NCI-H345 (cell line): ENCODE measurements at regions not wholly inside any gene's neighbourhood (a gene's known extent, or its start where the extent isn't known, plus 50 kb on each side); places are given as distances from the start of the nearest gene placed in this dataset.
"Not testable (repeated sequence)": the region's sequence is repeated elsewhere in the genome, so short reads cannot be mapped to it uniquely, and the experiment has no call there.

Experiments
- DNase-seq: peaks from one replicate; lab custom pipeline; 2025; lab: John Stamatoyannopoulos, UW

GRCh38 chr3:191869738-191870415, 408.9 kb downstream of the PYDC2 start:
- DNase-seq = no peak

- DNase-seq = no peak
These were observed 412.8 kb downstream of the PYDC2 start for GRCh38 chr3:191873736-191874135.

- DNase-seq = no peak
These were observed 421.3 kb downstream of the PYDC2 start for GRCh38 chr3:191882289-191882688.

GRCh38 chr3:191884132-191884531, 423.2 kb downstream of the PYDC2 start:
- no peak for DNase-seq

GRCh38 chr3:191889106-191889505, 428.1 kb downstream of the PYDC2 start:
- no peak for DNase-seq

GRCh38 chr3:191889756-191890155, 428.8 kb downstream of the PYDC2 start:
- DNase-seq = no peak

GRCh38 chr3:191894406-191894805, 433.4 kb downstream of the PYDC2 start:
- DNase-seq = no peak

- DNase-seq = no peak
These were observed 440.8 kb downstream of the PYDC2 start for GRCh38 chr3:191901741-191902140.

GRCh38 chr3:191912616-191913204, 451.7 kb downstream of the PYDC2 start:
- DNase-seq = no peak

- DNase-seq = no peak
These were observed 454.7 kb downstream of the PYDC2 start for GRCh38 chr3:191915712-191916111.

GRCh38 chr3:191919491-191920026, 458.6 kb downstream of the PYDC2 start:
- no peak for DNase-seq

GRCh38 chr3:191922570-191922969, 461.6 kb downstream of the PYDC2 start:
- DNase-seq = no peak

GRCh38 chr3:191927183-191927817, 466.3 kb downstream of the PYDC2 start:
- not testable (repeated sequence) for DNase-seq

- not testable (repeated sequence) for DNase-seq
These were observed 467.0 kb downstream of the PYDC2 start for GRCh38 chr3:191927998-191928397.

GRCh38 chr3:191944835-191945234, 483.9 kb downstream of the PYDC2 start:
- DNase-seq = no peak

- DNase-seq = no peak
These were observed 491.2 kb downstream of the PYDC2 start for GRCh38 chr3:191952186-191952585.

- no peak for DNase-seq
These were observed 491.6 kb downstream of the PYDC2 start for GRCh38 chr3:191952609-191953008.

- no peak for DNase-seq
These were observed 498.2 kb downstream of the PYDC2 start for GRCh38 chr3:191958980-191959671.

GRCh38 chr3:191959876-191960413, 499.0 kb downstream of the PYDC2 start:
- DNase-seq = no peak

GRCh38 chr3:191961022-191961421, 500.1 kb downstream of the PYDC2 start:
- DNase-seq = no peak

GRCh38 chr3:191961529-191961928, 500.6 kb downstream of the PYDC2 start:
- no peak for DNase-seq

GRCh38 chr3:191962324-191962723, 501.4 kb downstream of the PYDC2 start:
- DNase-seq = no peak
